Kidney (tissue), 13 donors: ENCODE measurements at regions not wholly inside any gene's neighbourhood (a gene's known extent, or its start where the extent isn't known, plus 50 kb on each side); places are given as distances from the start of the nearest gene placed in this dataset.

Experiments used
- DNase-seq, 5 donors: peaks; one replicate each; pipeline ENCODE4 v3.0.0-alpha.2; 2013 to 2020
- FAIRE-seq: peaks from 2 replicates; lab custom pipeline; 2012; peaks lifted over from hg19 to GRCh38; lab: Jason Lieb, UNC
- H3K27ac ChIP-seq, 2 donors: one replicate each; pipeline ENCODE4 v1.7.0; 2013; ENCODE audit warnings: low read depth in 2 of 2, low read length in 2 of 2, inconsistent platforms in 1 of 2
- H3K27me3 ChIP-seq: one replicate; pipeline ENCODE4 v1.7.1; 2013; ENCODE audit warnings: low read length, inconsistent platforms; ENCODE audit not compliant: control insufficient read depth, insufficient read depth
- H3K36me3 ChIP-seq, 3 donors: one replicate each; pipeline versions ENCODE4 v1.7.0 to v1.7.1; 2013; ENCODE audit warnings: low read length in 3 of 3, control low read depth in 1 of 3, inconsistent platforms in 1 of 3; ENCODE audit not compliant: insufficient read depth in 3 of 3, control insufficient read depth in 2 of 3
- H3K4me1 ChIP-seq, 3 donors: one replicate each; pipeline versions ENCODE4 v1.7.0 to v1.7.1; 2013; ENCODE audit warnings: low read length in 3 of 3, inconsistent platforms in 1 of 3, low read depth in 1 of 3; ENCODE audit not compliant: control insufficient read depth in 2 of 3, insufficient read depth in 2 of 3
- H3K4me3 ChIP-seq, 3 donors: one replicate each; pipeline versions ENCODE4 v1.7.0 to v1.8.1; 2013; ENCODE audit warnings: low read length in 3 of 3, control low read depth in 1 of 3, inconsistent platforms in 1 of 3
- H3K9ac ChIP-seq, 3 donors: one replicate each; pipeline versions ENCODE4 v1.7.0 to v1.7.1; 2013; ENCODE audit warnings: low read length in 3 of 3, control low read depth in 1 of 3, inconsistent platforms in 1 of 3
- H3K9me3 ChIP-seq, 3 donors: one replicate each; pipeline versions ENCODE4 v1.7.0 to v1.7.1; 2013; ENCODE audit warnings: low read length in 3 of 3, control low read depth in 1 of 3, inconsistent platforms in 1 of 3; ENCODE audit not compliant: control insufficient read depth in 2 of 3, insufficient read depth in 1 of 3
- CTCF ChIP-seq: IDR thresholded peaks from 3 replicates; pipeline ENCODE4 v1.5.1; 2012; ENCODE audit warnings: mild to moderate bottlenecking, moderate library complexity, borderline replicate concordance; ENCODE audit not compliant: insufficient read depth; ENCODE audit errors: extremely low read depth
- intact Hi-C: fragments of 100-400 bp; cut with DNase I; formaldehyde crosslinking; loops from one replicate; pipeline ENCODE4 v1.11.1; 2022
- donor health status: control.
- donor health status: control.
- donor health status: control.
- donor health status: control.
- donor health status: control.
- donor health status: DM: yes; HTN: yes; CAD: no.
- donor health status: Normal renal cell carcinoma (clear cell type).

GRCh38 chr5:71825992-71826391 lies 106.9 kb downstream of the CARTPT start:
- H3K9ac ChIP-seq = no peak overlapping the region
- no peak overlapping the region for H3K4me3 ChIP-seq
- FAIRE-seq (no peak), DNase-seq (no peak)
- peaks cover 0 to 20% (median 5%) of the 10 kb centered on the region in 3 donors for H3K9me3 ChIP-seq
- no peaks in the 10 kb centered on the region for H3K4me1 ChIP-seq
- H3K27me3 ChIP-seq = no peaks in the 10 kb centered on the region
- intact Hi-C loops = no loop called here
- no peak for TF ChIP-seq CTCF
- H3K27ac ChIP-seq = no peak overlapping the region
- no peaks in the 10 kb centered on the region for H3K36me3 ChIP-seq

GRCh38 chr5:71828291-71829040 lies 109.4 kb downstream of the CARTPT start:
- Histone ChIP-seq H3K4me3 (no peak overlapping the region), H3K4me1 (peaks cover 0 to 3% (median 0%) of the 10 kb centered on the region in 3 donors), H3K27me3 (no peaks in the 10 kb centered on the region), H3K9me3 (peaks cover 0 to 13% (median 5%) of the 10 kb centered on the region in 3 donors), H3K36me3 (no peaks in the 10 kb centered on the region), H3K27ac (no peak overlapping the region), H3K9ac (no peak overlapping the region)
- FAIRE-seq = no peak
- DNase-seq = no peak
- no peak for TF ChIP-seq CTCF
- intact Hi-C loops = no loop called here

GRCh38 chr5:71829206-71829605 lies 110.1 kb downstream of the CARTPT start:
- H3K9ac ChIP-seq = no peak overlapping the region
- peaks cover 0 to 13% (median 5%) of the 10 kb centered on the region in 3 donors for H3K9me3 ChIP-seq
- no peaks in the 10 kb centered on the region for H3K36me3 ChIP-seq
- H3K27ac ChIP-seq = no peak overlapping the region
- H3K4me1 ChIP-seq = peaks cover 0 to 3% (median 0%) of the 10 kb centered on the region in 3 donors
- FAIRE-seq (no peak), DNase-seq (no peak)
- no peaks in the 10 kb centered on the region for H3K27me3 ChIP-seq
- no peak for TF ChIP-seq CTCF
- H3K4me3 ChIP-seq = no peak overlapping the region
- intact Hi-C loops = no loop called here
